ENCODE measurements at regions not wholly inside any gene's neighbourhood (a gene's known extent, or its start where the extent isn't known, plus 50 kb on each side); places are given as distances from the start of the nearest gene placed in this dataset.

DNA sequence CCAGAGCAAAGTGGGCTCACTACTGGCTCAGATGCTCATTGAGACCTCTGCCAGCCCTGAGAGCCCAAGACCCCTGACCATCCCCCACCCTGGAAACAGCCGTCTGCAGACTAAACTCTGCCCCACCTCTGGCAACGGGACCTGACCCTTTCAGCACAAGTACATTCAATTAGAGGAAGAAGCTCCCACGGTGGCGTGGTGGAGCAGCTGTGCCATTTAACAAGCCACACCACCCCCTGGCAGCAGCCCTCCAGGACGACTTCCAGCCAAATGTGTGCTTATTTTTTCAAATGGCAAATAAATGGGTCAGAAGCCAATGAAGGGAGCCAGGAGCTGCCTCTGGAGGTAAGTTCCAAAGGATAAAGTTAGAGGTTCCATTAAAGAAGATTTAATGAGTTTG lies 226.7 kb downstream of the NPHP4 start:
- H3K4me1 Mint-ChIP-seq, result peaks cover 4% of the 10 kb centered on the region
- peaks cover 69% of the 10 kb centered on the region for H3K27me3 Mint-ChIP-seq (ENCODE audit: low read depth)
- H3K27ac Mint-ChIP-seq, result no peak overlapping the region
- peaks cover 12% of the 10 kb centered on the region for H3K9me3 Mint-ChIP-seq
- H3K4me3 Mint-ChIP-seq, result no peak overlapping the region
- TF ChIP-seq, protein P1, sequence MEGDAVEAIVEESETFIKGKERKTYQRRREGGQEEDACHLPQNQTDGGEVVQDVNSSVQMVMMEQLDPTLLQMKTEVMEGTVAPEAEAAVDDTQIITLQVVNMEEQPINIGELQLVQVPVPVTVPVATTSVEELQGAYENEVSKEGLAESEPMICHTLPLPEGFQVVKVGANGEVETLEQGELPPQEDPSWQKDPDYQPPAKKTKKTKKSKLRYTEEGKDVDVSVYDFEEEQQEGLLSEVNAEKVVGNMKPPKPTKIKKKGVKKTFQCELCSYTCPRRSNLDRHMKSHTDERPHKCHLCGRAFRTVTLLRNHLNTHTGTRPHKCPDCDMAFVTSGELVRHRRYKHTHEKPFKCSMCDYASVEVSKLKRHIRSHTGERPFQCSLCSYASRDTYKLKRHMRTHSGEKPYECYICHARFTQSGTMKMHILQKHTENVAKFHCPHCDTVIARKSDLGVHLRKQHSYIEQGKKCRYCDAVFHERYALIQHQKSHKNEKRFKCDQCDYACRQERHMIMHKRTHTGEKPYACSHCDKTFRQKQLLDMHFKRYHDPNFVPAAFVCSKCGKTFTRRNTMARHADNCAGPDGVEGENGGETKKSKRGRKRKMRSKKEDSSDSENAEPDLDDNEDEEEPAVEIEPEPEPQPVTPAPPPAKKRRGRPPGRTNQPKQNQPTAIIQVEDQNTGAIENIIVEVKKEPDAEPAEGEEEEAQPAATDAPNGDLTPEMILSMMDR (IDR thresholded peaks at IDR 0.05; ENCODE audit: unreplicated experiment in 3 of 3), result no peak
- no peaks in the 10 kb centered on the region for H3K36me3 Mint-ChIP-seq (ENCODE audit: low read depth)

DNA sequence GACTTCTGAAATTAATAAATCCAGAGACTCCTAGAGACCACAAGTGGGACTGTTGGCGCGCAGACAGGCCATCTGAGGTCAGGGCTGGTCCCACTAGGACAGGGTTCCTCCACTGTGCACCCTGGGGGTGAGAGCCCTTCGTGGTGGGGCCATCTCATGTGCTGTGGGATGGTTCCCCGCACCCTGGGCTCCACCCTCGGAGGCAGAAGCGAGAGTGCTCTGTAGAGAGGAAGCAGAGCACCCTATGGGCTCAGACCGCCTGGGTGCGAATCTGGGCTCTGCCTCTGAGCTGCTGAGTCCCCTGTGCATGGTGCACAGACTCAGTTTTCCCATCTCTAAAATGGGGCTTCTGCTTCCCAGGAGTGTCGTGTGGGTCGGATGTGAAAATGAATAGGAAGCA lies 227.3 kb downstream of the NPHP4 start:
- H3K4me3 Mint-ChIP-seq, result no peak overlapping the region
- no peak overlapping the region for H3K27ac Mint-ChIP-seq
- H3K4me1 Mint-ChIP-seq, result peaks cover 4% of the 10 kb centered on the region
- H3K9me3 Mint-ChIP-seq, result peaks cover 13% of the 10 kb centered on the region
- no peaks in the 10 kb centered on the region for H3K36me3 Mint-ChIP-seq (ENCODE audit: low read depth)
- peaks cover 72% of the 10 kb centered on the region for H3K27me3 Mint-ChIP-seq (ENCODE audit: low read depth)
- TF ChIP-seq, protein P1 (IDR thresholded peaks at IDR 0.05; ENCODE audit: unreplicated experiment in 3 of 3), result no peak

DNA sequence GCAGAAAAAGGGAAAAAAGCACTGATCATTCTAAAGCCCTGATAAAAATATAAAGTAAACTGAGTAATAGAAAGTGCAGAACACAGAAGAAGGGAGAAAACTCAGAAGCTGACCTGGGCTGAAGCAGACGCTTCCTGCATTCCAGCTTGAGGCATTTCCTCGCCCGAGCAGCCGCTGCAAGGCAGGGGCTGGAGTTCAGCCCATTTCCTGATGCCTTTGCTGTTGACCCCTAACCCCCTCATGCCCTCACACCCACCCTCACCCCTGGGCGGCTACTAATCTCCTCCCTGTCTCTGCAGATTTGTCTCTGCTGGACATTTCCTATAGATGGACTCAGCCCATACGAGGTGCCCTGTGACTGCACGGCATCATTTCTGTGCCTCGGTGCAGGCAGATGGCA lies 227.8 kb downstream of the NPHP4 start:
- no peak overlapping the region for H3K27ac Mint-ChIP-seq
- H3K4me3 Mint-ChIP-seq, result no peak overlapping the region

DNA sequence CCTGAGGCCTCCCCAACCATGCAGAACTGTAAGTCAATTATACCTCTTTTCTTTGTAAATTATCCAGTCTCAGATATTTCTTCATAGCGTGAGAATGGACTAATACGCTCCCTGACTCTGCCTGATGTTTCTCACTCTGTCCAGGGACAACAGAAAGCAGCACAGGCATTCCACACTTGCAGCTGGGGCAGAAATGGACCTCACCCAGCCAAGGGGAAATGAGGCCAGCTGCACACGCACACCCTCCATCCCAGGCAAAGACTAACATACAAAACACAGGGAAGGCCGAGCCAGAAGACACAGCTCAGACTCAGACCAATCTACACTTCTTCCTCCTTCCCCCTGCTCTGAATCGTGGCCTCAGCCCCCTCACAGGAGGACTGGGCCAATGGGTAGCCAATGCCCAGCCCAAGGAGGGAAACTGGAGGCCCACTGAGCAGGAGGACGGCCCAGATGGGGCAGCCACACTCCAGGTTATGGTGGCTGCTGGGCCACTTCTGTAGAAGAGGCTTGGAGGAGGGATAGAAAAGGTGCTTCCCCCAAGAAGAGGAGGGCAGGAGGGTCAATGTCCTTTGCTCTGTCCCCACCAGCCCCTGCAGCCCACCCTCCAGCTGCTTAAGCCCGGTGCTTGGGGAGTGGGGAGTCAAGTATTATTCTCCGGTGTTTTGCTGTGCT lies 228.4 kb downstream of the NPHP4 start:
- TF ChIP-seq, protein P1 (IDR thresholded peaks at IDR 0.05; ENCODE audit: unreplicated experiment in 3 of 3), result no peak
- no peak overlapping the region for H3K4me3 Mint-ChIP-seq
- H3K36me3 Mint-ChIP-seq (ENCODE audit: low read depth), result no peaks in the 10 kb centered on the region
- H3K27me3 Mint-ChIP-seq (ENCODE audit: low read depth), result peaks cover 65% of the 10 kb centered on the region
- H3K9me3 Mint-ChIP-seq, result peaks cover 13% of the 10 kb centered on the region
- H3K27ac Mint-ChIP-seq, result no peak overlapping the region
- peaks cover 4% of the 10 kb centered on the region for H3K4me1 Mint-ChIP-seq

More for the DNA sequence above, 227.8 kb downstream of the NPHP4 start:
- H3K4me1 Mint-ChIP-seq, result peaks cover 4% of the 10 kb centered on the region
- H3K27me3 Mint-ChIP-seq (ENCODE audit: low read depth), result peaks cover 68% of the 10 kb centered on the region
- peaks cover 13% of the 10 kb centered on the region for H3K9me3 Mint-ChIP-seq
- no peaks in the 10 kb centered on the region for H3K36me3 Mint-ChIP-seq (ENCODE audit: low read depth)
- TF ChIP-seq, protein P1 (IDR thresholded peaks at IDR 0.05; ENCODE audit: unreplicated experiment in 3 of 3), result no peak

DNA sequence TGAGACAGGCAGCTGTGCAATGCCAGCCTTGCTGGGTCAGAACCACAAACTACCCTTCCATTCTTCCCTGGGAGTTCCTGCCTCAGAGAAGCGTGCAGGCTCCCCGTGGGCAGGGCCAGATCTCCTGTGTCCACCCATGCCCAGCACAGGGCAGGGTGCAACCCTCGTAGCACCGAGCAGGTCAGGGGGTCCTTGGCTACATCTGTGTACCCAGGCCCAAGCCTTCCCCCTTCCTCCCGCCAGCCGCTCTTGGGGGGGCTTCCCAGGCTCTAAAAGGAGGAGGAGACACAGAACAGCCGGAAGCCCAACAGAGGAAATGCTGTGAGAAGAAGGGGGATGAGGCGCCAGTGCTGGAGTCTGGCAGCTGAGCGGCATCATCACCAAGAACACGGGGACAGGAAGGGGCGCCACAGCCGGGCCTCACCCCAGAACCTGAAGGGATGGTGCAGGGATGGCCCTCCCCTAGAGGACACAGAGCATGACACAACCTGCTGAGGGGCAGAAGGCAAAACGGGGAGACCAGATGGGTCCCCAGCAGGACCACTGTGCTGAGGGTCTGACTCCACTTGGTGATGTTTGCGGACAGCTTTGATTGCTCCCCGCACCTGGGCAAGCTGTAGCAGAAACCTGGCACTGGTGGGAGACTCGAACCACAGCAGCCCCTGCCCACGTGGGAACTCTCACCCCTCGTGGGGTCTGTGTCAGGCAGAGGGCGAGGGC lies 233.2 kb downstream of the NPHP4 start:
- Mint-ChIP-seq H3K4me1 (no peaks in the 10 kb centered on the region), H3K27ac (no peak overlapping the region), H3K36me3 (ENCODE audit: low read depth) (no peaks in the 10 kb centered on the region), H3K4me3 (no peak overlapping the region), H3K9me3 (peaks cover 8% of the 10 kb centered on the region), H3K27me3 (ENCODE audit: low read depth) (peaks cover 33% of the 10 kb centered on the region)
- TF ChIP-seq, protein P1 (IDR thresholded peaks at IDR 0.05; ENCODE audit: unreplicated experiment in 3 of 3), result no peak
